Muscle of leg (tissue), 3 donors: ENCODE measurements at regions not wholly inside any gene's neighbourhood (a gene's known extent, or its start where the extent isn't known, plus 50 kb on each side); places are given as distances from the start of the nearest gene placed in this dataset.
"Not testable (repeated sequence)": the region's sequence is repeated elsewhere in the genome, so short reads cannot be mapped to it uniquely, and the experiment has no call there.

Source experiments
- DNase-seq: peaks from one replicate; pipeline ENCODE4 v3.0.0; 2013
- H3K27ac ChIP-seq: one replicate; pipeline ENCODE4 v1.5.1; 2013; ENCODE audit warnings: mild to moderate bottlenecking, low read length, control low read depth
- H3K27me3 ChIP-seq: one replicate; pipeline ENCODE4 v1.6.1; 2013; ENCODE audit warnings: low read length; ENCODE audit not compliant: control insufficient read depth, insufficient read depth
- H3K36me3 ChIP-seq: one replicate; pipeline ENCODE4 v1.6.1; 2013; ENCODE audit warnings: low read length; ENCODE audit not compliant: control insufficient read depth, insufficient read depth
- H3K4me1 ChIP-seq: one replicate; pipeline ENCODE4 v1.6.1; 2013; ENCODE audit warnings: low read length; ENCODE audit not compliant: control insufficient read depth, insufficient read depth
- H3K4me3 ChIP-seq: one replicate; pipeline ENCODE4 v1.5.1; 2013; ENCODE audit warnings: low read length, control low read depth
- H3K9me3 ChIP-seq: replicated peaks from 2 replicates; pipeline ENCODE4 v1.6.1; 2013; ENCODE audit warnings: low read depth, low read length; ENCODE audit not compliant: control insufficient read depth
- WGBS: methylation state at CpG from one replicate; pipeline ENCODE4 v1.1.5; 2013; ENCODE audit warnings: missing lambda C conversion rate; ENCODE audit not compliant: insufficient coverage; 5-methylcytosine and 5-hydroxymethylcytosine counted together

GRCh38 chr19:34871911-34872310 lies 54.8 kb upstream of the ZNF30 start:
- WGBS, result no CpG with 5 or more reads among the region's 3 CpGs
- not testable (repeated sequence) for H3K9me3 ChIP-seq, H3K27me3 ChIP-seq, H3K4me3 ChIP-seq, H3K4me1 ChIP-seq, DNase-seq, H3K27ac ChIP-seq, H3K36me3 ChIP-seq

DNA sequence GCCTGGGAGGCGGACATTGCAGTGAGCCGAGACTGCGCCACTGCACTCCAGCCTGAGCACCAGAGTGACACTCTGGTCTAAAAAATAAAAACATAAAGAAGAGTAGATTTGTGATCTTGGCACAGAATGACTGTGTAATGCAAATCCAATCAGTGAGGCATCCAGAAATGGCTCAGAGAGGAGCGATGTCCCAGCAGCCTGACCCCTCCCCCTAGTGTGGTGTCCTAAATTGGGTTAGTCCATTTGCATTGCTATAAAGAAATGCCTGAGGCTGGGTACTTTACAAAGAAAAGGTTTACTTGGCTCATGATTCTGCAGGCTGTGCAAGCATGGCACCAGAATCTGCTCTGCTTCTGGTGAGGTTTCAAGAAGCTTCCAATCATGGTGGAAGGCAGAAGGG lies 59.1 kb upstream of the ZNF30 start:
- Histone ChIP-seq H3K4me3 (no peak overlapping the region), H3K4me1 (no peaks in the 10 kb centered on the region), H3K27me3 (no peaks in the 10 kb centered on the region), H3K27ac (no peak overlapping the region), H3K36me3 (no peaks in the 10 kb centered on the region), H3K9me3 (no peaks in the 10 kb centered on the region)
- no peak for DNase-seq
- 100% methylated on average over 1 of the region's 4 CpGs for WGBS

DNA sequence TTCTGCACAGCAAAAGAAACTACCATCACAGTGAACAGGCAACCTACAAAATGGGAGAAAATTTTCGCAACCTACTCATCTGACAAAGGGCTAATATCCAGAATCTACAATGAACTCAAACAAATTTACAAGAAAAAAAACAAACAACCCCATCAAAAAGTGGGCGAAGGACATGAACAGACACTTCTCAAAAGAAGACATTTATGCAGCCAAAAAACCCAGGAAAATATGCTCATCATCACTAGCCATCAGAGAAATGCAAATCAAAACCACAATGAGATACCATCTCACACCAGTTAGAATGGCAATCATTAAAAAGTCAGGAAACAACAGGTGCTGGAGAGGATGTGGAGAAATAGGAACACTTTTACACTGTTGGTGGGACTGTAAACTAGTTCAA lies 61.5 kb upstream of the ZNF30 start:
- not testable (repeated sequence) for H3K27ac ChIP-seq, H3K36me3 ChIP-seq, H3K4me1 ChIP-seq, H3K4me3 ChIP-seq, H3K9me3 ChIP-seq, DNase-seq, H3K27me3 ChIP-seq
- no CpG with 5 or more reads among the region's 2 CpGs for WGBS

DNA sequence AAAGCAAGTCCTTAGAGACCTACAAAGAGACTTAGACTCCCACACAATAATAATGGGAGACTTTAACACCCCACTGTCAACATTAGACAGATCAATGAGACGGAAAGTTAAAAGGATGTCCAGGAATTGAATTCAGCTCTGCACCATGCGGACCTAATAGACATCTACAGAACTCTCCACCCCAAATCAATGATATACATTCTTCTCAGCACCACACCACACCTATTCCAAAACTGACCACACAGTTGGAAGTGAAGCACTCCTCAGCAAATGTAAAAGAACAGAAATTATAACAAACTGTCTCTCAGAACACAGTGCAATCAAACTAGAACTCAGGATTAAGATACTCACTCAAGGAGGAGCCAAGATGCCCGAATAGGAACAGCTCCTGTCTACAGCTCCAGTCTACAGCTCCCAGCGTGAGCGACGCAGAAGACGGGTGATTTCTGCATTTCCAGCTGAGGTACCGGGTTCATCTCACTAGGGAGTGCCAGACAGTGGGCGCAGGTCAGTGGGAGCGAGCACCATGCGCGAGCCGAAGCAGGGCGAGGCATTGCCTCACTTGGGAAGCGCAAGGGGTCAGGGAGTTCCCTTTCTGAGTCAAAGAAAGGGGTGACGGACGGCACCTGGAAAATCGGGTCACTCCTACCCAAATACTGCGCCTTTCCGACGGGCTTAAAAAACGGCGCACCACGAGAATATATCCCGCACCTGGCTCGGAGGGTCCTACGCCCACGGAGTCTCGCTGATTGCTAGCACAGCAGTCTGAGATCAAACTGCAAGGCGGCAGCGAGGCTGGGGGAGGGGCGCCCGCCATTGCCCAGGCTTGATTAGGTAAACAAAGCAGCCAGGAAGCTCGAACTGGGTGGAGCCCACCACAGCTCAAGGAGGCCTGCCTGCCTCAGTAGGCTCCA lies 66.6 kb upstream of the ZNF30 start:
- H3K36me3 ChIP-seq, H3K4me1 ChIP-seq, DNase-seq, H3K4me3 ChIP-seq, H3K27ac ChIP-seq, H3K27me3 ChIP-seq, H3K9me3 ChIP-seq: not testable (repeated sequence)
- 30% methylated on average over 2 of the region's 34 CpGs for WGBS

DNA sequence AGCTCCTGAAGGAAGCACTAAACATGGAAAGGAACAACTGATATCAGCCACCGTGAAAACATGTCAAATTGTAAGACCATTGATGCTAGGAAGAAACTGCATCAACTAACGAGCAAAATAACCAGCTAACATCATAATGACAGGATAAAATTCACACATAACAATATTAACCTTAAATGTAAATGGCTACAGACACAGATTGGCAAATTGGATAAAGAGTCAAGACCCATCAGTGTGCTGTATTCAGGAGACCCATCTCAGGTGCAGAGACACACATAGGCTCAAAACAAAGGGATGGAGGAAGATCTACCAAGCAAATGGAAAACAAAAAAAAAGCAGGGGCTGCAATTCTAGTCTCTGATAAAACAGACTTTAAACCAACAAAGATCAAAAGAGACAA lies 67.4 kb upstream of the ZNF30 start:
- H3K27ac ChIP-seq, H3K9me3 ChIP-seq, H3K36me3 ChIP-seq, H3K27me3 ChIP-seq, H3K4me1 ChIP-seq, H3K4me3 ChIP-seq, DNase-seq: not testable (repeated sequence)
- no CpG with 5 or more reads among the region's 2 CpGs for WGBS

- no peaks in the 10 kb centered on the region for H3K4me1 ChIP-seq
- no peaks in the 10 kb centered on the region for H3K27me3 ChIP-seq
- no peak overlapping the region for H3K4me3 ChIP-seq
- no peak overlapping the region for H3K27ac ChIP-seq
- H3K36me3 ChIP-seq, result no peaks in the 10 kb centered on the region
- no peak for DNase-seq
- H3K9me3 ChIP-seq, result no peaks in the 10 kb centered on the region
These were observed 70.7 kb upstream of the ZNF30 start for GRCh38 chr19:34856052-34856451.

GRCh38 chr19:34853369-34853768 lies 73.3 kb upstream of the ZNF30 start:
- Histone ChIP-seq H3K4me3 (no peak overlapping the region), H3K27me3 (no peaks in the 10 kb centered on the region), H3K27ac (no peak overlapping the region), H3K36me3 (no peaks in the 10 kb centered on the region), H3K4me1 (no peaks in the 10 kb centered on the region), H3K9me3 (no peaks in the 10 kb centered on the region)
- WGBS, result 20% methylated on average over 1 of the region's 3 CpGs
- no peak for DNase-seq

GRCh38 chr19:34852669-34853068 lies 74.0 kb upstream of the ZNF30 start:
- H3K4me1 ChIP-seq, result no peaks in the 10 kb centered on the region
- H3K27ac ChIP-seq, result no peak overlapping the region
- H3K4me3 ChIP-seq, result no peak overlapping the region
- H3K36me3 ChIP-seq, result no peaks in the 10 kb centered on the region
- H3K9me3 ChIP-seq, result no peaks in the 10 kb centered on the region
- 60% methylated on average over 5 of the region's 5 CpGs for WGBS
- DNase-seq, result no peak
- H3K27me3 ChIP-seq, result no peaks in the 10 kb centered on the region

DNA sequence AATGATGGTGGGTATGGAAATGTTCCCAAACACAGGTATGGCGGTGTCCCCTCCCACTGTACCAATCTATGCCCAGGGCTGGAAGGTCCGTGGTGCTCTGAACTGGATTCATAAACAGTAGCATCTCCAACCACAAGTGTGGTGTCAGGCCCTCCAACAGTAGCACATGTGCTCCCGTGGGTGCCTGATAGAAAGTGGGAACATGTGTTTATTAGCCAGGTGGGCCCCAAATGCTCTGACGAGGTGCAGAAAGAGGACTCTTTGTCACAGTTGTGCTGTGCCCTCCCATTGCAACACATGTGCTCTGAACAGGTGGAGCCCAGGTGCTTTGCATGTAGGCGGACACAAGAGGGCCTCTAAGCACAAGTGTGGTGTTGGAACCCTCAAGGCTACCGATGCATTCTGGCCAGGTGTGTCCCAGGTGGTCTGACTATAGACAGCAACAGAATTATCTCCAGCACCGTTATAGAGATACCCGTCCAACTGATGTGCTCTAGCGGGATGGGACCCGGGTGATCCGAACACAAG lies 75.4 kb upstream of the ZNF30 start:
- Histone ChIP-seq H3K4me1 (no peaks in the 10 kb centered on the region), H3K4me3 (no peak overlapping the region), H3K27me3 (no peaks in the 10 kb centered on the region), H3K27ac (no peak overlapping the region), H3K36me3 (no peaks in the 10 kb centered on the region), H3K9me3 (no peaks in the 10 kb centered on the region)
- DNase-seq, result no peak
- 72% methylated on average over 7 of the region's 11 CpGs for WGBS

DNA sequence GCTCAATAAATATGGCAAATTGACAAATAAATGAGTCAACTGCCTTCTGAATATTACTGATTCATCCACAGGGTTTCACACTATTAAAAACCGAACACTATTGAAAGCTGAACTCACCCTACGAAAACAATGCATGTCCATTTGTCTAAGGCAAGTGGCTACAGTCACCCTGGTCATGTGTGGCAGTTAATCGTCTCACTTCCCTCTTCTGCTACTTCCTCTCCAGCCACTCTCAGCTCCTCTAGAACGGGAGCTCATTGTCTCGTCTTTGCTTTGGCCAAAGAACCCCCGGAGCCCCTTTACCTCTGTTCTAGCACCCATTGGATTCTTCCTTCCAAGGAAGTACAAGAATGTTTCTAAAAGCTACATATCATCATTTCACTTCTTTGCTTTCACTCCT lies 74.4 kb upstream of the ZNF599 start:
- Histone ChIP-seq H3K4me1 (no peaks in the 10 kb centered on the region), H3K27ac (no peak overlapping the region), H3K9me3 (no peaks in the 10 kb centered on the region), H3K4me3 (no peak overlapping the region), H3K36me3 (no peaks in the 10 kb centered on the region), H3K27me3 (no peaks in the 10 kb centered on the region)
- no peak for DNase-seq
- 73% methylated on average over 6 of the region's 6 CpGs for WGBS
